Endothelial cell of umbilical vein (primary cell): ENCODE measurements at regions not wholly inside any gene's neighbourhood (a gene's known extent, or its start where the extent isn't known, plus 50 kb on each side); places are given as distances from the start of the nearest gene placed in this dataset.

Source experiments
- CTCF ChIP-seq, 2 donors: IDR thresholded peaks; 1 replicate in 1 of 2; 2 replicates in 1 of 2; pipeline ENCODE4 v1.5.1; 2011; ENCODE audit warnings: low read length in 2 of 2, mild to moderate bottlenecking in 2 of 2, moderate library complexity in 2 of 2, control low read depth in 1 of 2, inconsistent platforms in 1 of 2, low read depth in 1 of 2; ENCODE audit not compliant: insufficient read depth in 1 of 2; ENCODE audit errors: extremely low read depth in 1 of 2
- EZH2 ChIP-seq: IDR thresholded peaks from 2 replicates; pipeline ENCODE4 v1.6.1; 2012; ENCODE audit warnings: borderline replicate concordance, low read depth, mild to moderate bottlenecking, moderate library complexity, low read length, inconsistent platforms; ENCODE audit not compliant: severe bottlenecking
- FOS ChIP-seq: IDR thresholded peaks from 2 replicates; pipeline ENCODE4 v1.6.1; 2011; ENCODE audit warnings: mild to moderate bottlenecking, low read length, moderate library complexity, borderline replicate concordance; ENCODE audit not compliant: insufficient read depth
- GATA2 ChIP-seq: IDR thresholded peaks from 2 replicates; pipeline ENCODE4 v1.7.0; 2011; ENCODE audit warnings: low read depth, mild to moderate bottlenecking, moderate library complexity, mixed read lengths, low read length; ENCODE audit not compliant: insufficient read length, insufficient read depth
- JUN ChIP-seq: IDR thresholded peaks from 2 replicates; pipeline ENCODE4 v1.6.1; 2011; ENCODE audit warnings: borderline replicate concordance, low read depth; ENCODE audit not compliant: insufficient read length, insufficient read depth
- MAX ChIP-seq: IDR thresholded peaks from 2 replicates; pipeline ENCODE4 v1.6.1; 2011; ENCODE audit not compliant: insufficient read depth, insufficient read length
- POLR2A ChIP-seq: IDR thresholded peaks from 2 replicates; pipeline ENCODE4 v1.6.1; 2012; ENCODE audit warnings: low read depth, mild to moderate bottlenecking, control low read depth, low read length
- POLR2AphosphoS5 ChIP-seq: IDR thresholded peaks from 2 replicates; pipeline ENCODE4 v1.6.1; 2012; ENCODE audit warnings: low read depth, mild to moderate bottlenecking, control low read depth, low read length, moderate library complexity; ENCODE audit not compliant: insufficient read depth

- TF ChIP-seq EZH2 (no peak), CTCF (IDR thresholded peaks at IDR 0.05; ENCODE audit: extremely low read depth in 1 of 2, insufficient read depth in 1 of 2, low read depth in 1 of 2, low read length in 2 of 2) (no peak), FOS (no peak), POLR2AphosphoS5 (no peak), POLR2A (no peak), GATA2 (no peak), JUN (no peak), MAX (no peak)
These were observed 109.6 kb upstream of the NGF start for GRCh38 chr1:115447672-115448071.
